Activated T-helper 1 cell treated with anti-CD3 and anti-CD28 coated beads, Interleukin-2, amount 50 U/mL, for 16 hours (primary cell): ENCODE measurements at regions not wholly inside any gene's neighbourhood (a gene's known extent, or its start where the extent isn't known, plus 50 kb on each side); places are given as distances from the start of the nearest gene placed in this dataset.
"Not testable (repeated sequence)": the region's sequence is repeated elsewhere in the genome, so short reads cannot be mapped to it uniquely, and the experiment has no call there.

Experiments used
- DNase-seq, 2 donors: peaks; one replicate each; pipeline ENCODE4 v3.0.0-alpha.2; 2020; ENCODE audit warnings: low read depth in 1 of 2, low spot score in 1 of 2

DNA sequence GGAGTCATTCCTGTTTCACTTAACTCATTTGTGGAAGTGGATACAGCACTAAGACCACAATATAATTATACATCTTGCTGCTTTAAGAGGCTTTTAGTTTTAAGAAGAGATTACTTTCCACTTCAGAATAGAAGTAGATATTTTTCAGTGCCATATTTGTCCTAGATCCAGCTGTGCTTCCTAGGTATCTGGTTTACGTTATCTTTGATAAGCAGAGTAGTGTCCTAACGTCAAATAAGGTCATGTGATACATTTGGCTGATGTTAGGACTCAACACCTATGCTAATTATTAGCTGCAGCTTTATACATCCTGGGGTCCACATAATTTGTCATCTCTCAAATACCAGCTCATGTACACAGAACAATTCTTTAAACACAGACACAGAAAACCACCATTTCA lies 196.2 kb upstream of the SMIM30 start:
- no peak for DNase-seq

DNA sequence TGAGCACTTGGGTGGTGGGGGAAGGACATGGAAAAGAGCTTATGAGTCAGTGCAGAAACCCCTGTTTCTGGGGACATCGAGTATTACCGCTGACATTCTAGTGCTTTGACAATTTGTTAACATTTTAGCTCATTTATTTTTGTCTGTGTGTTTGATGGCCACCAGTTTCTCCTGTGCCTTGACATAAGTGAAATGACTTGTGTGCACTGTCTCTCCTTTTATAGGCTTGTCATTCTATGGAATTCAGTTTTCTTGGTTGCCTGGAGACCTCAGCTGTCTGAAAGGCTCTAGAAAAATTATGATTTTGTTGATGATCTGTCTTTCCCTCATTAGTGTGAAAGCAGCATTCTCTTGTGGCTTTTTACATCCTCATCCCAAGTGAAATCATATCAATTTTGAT lies 190.0 kb upstream of the SMIM30 start:
- DNase-seq: no peak

DNA sequence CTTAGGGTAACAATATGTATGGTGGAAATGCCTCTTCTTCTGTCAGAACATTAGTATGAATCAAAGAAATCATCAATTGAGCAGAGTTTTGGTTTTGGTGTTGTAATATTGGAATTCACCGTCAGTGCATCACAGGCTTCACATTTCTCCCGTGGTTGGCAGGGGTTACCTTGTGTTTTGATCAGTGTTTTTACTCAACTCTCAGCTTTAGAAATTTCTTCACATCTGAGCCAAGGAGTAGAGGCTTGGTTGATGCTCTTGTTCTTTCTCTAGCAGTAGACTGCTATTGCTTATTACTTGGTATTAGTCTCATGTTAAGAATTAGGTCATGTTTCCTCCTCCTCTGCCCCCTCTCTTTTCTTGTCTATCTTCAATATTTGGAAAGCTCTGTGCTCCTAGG lies 188.8 kb upstream of the SMIM30 start:
- no peak for DNase-seq

DNA sequence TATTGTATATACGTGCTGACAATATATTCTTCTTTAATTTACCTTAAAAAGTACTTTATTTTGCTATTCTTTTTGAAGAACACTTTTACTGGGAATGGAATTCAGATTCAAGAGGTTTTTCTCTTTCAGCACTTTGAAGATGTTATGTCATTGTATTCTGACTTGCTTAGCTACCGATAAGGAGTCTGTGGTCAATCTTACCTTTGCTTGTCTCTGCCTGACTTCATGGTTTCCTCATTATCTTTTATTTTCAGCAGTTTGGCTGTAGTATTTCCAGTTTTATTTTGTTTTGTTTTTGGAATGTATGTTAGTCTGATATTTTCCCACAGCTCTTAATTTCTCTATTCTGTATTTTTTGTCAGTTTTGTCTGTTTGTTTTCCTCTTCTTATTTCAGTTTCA lies 187.9 kb upstream of the SMIM30 start:
- DNase-seq: no peak

DNA sequence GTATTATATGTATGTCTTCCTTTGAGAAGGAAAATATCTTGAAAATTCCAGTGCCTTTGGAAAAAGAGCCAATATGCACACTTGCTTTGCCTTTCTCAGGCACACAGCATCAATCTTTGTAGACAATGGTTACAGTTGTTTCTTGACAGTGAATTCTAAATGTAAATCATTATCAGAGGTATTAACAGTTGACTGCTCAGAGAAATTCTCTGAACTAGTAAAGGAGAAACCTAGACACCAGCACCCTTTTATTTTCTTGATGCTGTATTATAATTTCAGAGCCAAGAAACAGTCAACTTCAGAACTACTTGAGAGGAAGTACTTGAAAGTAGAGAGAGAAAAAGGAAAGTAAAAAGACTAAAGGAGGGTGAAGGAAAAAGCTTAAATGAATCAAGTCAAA lies 185.8 kb upstream of the SMIM30 start:
- no peak for DNase-seq

DNA sequence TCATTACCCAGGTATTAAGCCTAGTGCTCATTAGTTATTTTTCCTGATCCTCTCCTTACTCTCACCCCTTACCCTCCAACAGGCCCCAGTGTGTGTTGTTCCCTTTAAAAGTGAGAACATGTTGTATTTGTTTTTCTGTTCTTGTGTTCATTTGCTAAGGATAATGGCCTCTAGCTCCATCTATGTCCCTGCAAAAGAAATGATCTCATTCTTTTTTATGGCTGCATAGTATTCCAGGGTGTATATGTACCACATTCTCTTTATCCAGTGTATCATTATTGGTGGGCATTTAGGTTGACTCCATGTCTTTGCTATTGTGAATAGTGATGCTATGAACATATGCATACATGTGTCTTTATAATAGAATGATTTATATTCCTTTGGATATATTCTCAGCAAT lies 185.0 kb upstream of the SMIM30 start:
- not testable (repeated sequence) for DNase-seq

DNA sequence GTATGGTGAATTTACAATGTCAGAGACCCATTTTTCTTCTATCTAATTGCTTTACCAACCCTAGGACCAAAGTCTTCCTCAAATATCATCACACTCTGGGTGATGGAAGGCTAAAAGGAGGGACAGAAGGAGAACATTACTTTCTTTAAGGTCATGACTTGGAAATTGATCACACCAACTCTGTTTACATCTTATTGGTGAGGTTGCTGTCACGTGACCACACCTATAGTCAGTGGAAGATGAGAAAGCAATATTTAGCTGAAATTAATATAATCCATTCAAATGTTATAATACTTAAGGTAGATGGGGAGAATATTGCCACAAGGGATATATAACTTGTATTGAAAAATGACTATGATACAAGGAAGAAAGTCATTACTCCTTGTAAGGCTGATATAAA lies 183.6 kb upstream of the SMIM30 start:
- DNase-seq: no peak

DNA sequence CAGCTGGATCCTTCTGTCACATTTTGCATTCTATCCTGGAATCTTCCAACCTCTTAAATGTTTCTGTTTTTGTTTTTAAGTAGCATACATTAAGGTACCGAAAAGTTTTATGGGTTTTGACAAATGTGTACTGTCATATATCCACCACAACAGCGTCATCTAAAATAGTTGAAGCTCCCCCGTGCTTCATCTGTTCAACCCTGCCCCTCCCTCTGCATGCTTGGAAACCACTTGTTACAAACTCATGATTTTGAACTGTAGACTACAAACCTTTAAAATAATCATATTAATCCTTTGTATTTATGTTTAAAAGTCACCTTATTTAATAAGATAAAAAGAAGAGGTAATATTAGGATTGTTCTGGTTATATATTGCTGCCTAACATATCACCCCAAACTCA lies 182.8 kb upstream of the SMIM30 start:
- DNase-seq: no peak

DNA sequence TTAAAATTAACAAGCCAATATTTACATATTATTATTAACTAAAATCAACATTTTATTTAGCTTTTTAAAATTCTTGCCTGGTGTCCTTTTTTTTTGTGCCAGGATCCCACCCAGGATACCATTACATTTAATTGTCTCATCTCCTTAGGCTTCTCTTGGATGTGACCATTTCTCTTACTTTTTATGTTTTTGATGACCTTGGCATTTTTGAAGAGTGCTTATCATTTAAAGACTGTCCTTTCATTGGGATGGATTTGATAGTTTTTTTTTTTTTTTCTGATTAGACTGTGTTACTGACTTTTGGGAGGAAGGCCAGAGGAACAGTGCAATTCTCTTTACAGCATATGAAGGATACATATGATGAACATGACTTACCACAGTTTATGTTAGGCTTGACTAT lies 181.4 kb upstream of the SMIM30 start:
- no peak for DNase-seq

DNA sequence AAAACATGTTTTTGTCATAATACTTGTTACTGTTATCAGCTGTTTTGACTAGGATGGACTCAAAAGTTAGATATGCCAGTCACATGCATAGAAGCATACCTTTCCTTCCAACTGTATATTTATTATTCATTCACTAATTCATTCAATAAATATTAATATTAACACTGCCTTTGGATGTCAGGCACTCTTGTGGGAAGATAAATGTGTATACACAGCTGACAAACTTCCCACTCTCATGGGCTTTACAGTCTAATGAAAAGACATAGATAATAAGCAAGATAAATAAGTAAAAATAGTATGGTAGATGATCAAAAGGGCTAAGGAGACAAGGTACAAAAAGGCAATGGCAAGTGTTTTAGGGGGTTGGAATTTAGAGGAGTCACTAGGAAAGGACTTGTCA lies 180.1 kb upstream of the SMIM30 start:
- no peak for DNase-seq

DNA sequence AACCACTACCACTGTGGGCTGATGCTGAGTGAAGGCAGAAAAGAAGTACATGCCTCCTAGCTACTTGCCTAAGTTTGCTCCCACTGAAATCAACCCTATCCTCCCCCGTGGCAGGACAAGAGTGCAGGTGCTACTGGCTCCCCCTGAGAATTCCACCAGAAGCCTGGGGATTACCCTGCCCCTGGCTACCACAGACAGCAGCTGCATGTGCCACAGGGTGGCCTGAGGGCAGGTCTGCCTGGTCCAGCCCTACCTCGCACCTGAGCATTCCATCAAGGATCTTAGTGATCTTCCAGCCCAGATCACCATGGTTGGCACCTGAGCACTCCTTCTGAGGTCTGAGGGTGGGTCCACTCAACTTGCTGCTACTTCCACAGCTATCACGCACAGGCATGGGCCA lies 176.4 kb upstream of the SMIM30 start:
- no peak for DNase-seq

DNA sequence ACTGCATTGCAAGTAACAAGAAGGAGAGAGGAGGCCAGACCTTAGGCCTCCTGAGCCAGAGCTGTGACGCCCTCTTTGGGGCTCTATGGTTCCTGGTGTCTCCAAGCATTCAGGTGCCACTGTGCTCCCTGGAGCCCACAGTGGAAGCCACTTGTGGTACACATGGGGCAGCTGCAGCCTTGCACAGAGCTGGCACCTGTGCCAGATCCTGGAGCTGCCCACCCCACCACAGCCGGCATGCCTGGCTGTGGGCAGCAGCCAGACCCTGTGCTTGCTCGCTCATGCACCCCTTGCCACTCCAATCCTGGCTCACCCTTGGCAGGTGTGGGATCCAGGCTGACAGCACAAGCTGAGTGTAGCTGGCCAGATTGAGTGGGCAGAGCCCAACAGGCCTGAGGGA lies 173.8 kb upstream of the SMIM30 start:
- DNase-seq: no peak

DNA sequence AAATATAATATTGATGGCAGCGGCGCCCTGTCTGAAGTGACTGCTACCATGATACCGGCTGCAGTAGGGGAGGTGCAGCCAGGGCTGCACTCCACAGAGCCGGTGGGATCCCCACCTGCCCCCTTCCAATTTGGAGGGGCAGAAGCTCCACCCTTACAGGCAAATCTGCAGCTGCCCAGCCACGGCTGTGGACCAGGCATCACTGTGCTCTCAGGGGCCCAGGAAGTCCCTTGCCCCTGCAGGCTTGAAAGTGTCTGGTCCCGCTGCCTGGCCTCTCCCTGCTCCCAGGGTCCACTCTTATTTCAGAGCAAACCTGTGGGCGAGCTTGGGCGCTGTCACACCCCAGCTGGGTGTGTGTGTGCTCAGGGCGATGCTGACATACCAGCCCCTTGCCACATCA lies 172.7 kb upstream of the SMIM30 start:
- DNase-seq: no peak

DNA sequence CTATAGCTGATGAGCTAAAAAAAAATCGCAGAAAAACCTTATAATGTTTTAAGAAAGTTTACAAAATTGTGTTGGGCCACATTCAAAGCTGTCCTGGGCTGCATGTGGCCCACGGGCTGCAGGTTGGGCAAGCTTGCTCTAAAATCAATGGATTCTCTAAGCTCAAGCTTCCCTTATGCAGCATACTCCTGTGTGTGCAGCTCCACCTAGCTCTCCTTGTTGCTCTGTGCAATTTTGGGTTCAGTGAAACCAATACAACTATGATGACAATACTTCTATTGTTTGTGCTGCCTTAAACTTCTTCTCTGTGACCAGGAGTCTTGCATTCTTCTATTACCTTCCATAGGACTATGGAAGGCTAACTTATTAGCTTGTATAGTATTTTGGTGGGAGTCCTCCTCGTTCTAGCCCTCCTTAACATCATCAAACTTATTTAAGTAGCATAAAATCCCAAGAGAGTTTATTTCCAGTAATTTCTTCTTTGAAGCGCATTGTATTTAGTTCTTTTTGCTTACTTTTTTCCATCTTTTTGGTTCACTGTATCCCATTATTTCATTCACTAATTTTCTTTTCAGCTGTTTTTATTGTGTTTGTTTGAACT lies 170.9 kb upstream of the SMIM30 start:
- DNase-seq: no peak

DNA sequence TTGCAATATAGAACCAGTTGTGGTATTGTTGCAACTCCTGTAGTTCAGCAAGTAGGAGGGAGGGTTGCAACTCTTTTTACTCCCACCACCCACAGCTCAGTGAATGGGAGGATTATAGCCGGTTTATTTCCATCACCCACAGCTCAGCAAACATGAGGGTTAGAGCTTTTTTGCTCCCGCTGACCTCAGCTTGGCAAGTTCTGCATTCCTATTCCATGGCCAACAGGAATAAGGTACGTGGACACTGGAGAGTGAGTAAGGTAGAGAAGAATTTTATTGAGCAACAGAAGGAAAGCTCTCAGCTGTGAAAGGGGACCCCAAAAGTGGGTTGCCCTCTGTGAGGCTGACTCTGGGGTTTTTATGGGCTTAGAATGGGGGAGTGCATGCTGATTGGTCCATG lies 167.1 kb upstream of the SMIM30 start:
- no peak for DNase-seq

DNA sequence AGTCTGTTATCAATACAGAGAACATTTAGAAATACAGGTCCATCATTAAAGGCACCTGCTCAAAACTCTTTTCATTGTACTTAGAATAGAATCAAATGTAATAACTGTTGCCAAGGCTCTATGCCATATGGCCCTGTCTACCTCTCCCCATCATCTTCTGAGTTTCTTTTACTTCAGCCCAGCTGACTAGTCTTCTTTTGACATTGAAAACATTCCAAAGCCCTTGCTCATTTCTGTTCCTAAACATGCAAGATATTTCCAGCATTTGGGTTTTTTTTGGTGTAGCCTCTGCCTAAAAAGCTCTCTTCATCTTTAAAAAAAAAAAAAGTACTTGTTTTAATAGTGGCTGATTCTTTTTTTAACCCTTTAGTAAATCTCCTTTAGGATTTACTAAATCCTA lies 165.5 kb upstream of the SMIM30 start:
- DNase-seq: no peak

DNA sequence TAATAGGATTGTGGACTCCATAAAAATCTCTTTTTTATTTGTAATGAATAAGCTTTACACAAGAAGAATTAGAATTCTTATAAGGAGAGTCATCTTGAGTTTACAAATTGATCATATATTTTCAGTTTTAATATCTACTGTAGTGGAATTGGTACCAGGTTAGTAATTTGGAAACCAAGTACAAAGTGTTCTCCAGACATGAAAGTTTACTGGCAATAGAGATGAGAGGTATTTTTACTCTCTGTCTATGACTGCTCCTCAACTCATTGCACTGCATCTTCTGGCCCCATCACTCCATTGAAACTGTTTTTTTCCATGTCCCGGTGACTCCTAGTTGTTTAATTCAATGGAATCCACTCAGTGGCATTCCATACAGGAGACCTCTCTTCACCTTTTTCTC lies 164.5 kb upstream of the SMIM30 start:
- DNase-seq: no peak

DNA sequence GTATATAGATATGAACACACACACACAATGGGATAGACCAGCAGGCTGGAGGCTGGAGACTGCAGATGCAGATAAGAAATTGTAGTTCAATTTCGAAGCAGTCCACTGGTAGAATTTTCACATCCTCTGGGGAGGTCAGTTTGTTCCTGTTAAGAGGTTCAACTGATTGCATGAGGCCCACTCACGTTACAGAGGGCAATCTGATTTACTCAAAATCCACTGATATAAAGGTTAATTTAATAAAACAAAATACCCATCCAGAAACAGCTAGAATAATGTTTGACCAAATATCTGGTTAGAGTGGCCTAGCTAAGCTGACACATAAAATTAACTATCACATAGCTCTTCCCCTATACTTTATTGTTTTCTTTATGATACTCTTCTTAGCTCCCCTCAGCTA lies 162.9 kb upstream of the SMIM30 start:
- no peak for DNase-seq

DNA sequence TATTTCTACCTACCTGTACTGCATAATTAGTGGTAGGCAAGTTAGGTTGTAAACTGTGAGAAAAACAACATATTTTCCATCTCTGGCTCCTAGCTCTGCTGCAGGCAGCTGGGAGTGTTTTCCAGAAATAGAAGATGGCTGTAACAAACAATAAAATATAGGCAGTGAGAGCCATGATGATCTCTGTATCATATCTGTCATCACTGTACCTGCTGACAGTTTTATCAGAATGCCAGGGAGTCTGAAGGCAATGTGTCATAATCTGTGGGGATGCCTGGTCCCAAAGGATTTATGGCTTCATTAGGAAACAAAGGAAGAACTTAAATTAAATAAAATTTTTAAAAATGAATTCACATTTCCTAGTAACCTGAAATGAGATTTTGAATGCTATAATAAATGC lies 160.9 kb upstream of the SMIM30 start:
- DNase-seq: no peak

DNA sequence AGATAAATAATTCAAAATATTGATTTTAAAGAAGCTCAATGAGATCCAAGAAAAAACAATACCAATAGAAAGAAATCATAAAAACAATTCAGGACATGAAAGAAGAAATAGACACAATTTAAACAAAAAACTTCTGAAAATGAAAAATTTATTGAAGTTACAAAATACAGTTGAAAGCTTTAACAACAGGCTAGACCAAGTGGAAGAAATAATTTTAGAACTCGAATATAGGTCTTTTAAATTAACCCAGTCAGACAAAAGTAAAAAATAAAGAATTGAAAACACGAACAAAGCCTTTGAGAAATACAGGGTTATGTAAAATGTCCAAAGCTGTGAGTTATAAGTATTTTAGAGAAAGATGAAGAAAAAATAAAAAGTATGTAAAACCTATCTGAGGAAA lies 152.4 kb upstream of the SMIM30 start:
- no peak for DNase-seq

DNA sequence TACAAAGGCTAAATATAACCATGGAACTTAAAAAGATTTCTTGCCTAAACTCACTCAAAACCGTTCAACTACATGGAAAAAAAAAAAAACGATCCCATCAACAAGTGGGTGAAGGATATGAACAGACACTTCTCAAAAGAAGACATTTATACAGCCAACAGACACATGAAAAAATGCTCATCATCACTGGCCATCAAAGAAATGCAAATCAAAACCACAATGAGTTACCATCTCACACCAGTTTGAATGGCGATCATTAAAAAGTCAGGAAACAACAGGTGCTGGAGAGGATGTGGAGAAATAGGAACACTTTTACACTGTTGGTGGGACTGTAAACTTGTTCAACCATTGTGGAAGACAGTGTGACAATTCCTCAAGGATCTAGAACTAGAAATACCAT lies 151.2 kb upstream of the SMIM30 start:
- DNase-seq: not testable (repeated sequence)

DNA sequence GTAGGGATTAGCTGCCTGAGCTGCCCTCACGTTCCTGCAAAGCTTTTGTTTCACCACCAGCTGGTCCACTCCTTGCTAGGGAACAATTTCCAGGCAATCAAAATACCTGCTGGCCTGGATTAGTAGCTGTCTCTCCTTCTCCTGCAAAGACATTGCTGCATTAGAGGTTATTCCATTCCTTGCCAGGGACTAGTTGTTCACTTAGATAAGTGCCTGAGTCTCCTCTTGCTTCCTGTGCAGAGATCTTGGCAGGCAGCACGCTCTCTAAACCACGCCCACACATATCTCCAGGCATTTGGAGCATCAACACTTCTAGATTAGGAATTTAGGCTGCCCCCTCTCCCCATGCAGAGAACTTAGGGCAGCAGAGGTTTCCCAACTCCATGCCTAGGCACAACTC lies 150.4 kb upstream of the SMIM30 start:
- DNase-seq: no peak

DNA sequence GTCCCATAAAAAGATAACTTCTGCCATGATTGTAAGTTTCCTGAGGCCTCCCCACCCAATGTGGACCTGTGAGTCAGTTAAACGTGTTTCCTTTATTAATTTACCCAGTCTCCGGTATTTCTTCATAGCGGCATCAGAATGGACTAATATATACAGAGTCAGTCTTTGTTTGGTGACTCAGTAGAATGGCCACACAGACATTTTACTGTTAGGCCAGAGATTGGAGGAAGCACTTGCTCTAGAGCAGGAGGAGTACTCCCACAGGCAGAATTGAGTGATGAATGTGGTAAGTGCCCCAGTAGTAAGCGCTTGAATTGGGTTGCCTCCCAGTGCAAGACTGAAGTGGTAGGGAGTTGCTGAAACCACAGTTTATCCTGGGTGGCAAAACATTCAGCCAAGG lies 149.5 kb upstream of the SMIM30 start:
- no peak for DNase-seq

DNA sequence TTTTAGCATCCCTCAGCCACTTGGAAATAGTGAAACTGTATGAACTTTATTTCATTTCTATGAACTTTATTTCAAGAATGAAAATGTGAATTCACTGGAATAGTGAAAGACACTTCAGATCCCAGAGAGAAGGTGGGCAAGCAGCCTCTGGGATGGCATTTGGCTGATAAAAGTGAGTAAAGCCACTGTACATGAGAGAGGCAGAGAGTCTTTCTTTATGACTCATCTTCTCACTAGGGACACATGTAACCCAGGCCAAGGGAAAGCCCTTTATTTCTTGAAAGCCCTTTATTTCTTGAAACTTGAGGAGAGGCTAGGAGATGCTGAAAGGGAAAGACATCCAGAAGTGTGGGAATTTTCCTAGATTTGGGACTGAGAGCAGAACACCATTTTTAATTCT lies 148.9 kb upstream of the SMIM30 start:
- DNase-seq: no peak
